ENCODE measurements at regions not wholly inside any gene's neighbourhood (a gene's known extent, or its start where the extent isn't known, plus 50 kb on each side); places are given as distances from the start of the nearest gene placed in this dataset.

GRCh38 chr22:35170716-35171697, 86.3 kb upstream of the HMGXB4 start:
- TF ChIP-seq ZBTB21 (tag by site-specific recombination; IDR thresholded peaks at IDR 0.05): no peak
- no peak for TF ChIP-seq ZNF449 (tag by site-specific recombination; IDR thresholded peaks at IDR 0.05)
- TF ChIP-seq SP2 (tag by site-specific recombination; IDR thresholded peaks at IDR 0.05): no peak

Data from HEK293 (cell line).